CD4-positive, alpha-beta T cell treated with Interferon alpha-2 for 1 hour (primary cell): ENCODE measurements at regions not wholly inside any gene's neighbourhood (a gene's known extent, or its start where the extent isn't known, plus 50 kb on each side); places are given as distances from the start of the nearest gene placed in this dataset.
"Not testable (repeated sequence)": the region's sequence is repeated elsewhere in the genome, so short reads cannot be mapped to it uniquely, and the experiment has no call there.

Experiments used
- DNase-seq, 2 donors: peaks; one replicate each; pipeline ENCODE4 v3.0.0-alpha.2; 2020 to 2022

- no peak for DNase-seq
Measured at GRCh38 chr2:23012499-23012898, 372.5 kb upstream of the KLHL29 start.

- no peak for DNase-seq
Measured at GRCh38 chr2:23015651-23016200, 369.3 kb upstream of the KLHL29 start.

DNA sequence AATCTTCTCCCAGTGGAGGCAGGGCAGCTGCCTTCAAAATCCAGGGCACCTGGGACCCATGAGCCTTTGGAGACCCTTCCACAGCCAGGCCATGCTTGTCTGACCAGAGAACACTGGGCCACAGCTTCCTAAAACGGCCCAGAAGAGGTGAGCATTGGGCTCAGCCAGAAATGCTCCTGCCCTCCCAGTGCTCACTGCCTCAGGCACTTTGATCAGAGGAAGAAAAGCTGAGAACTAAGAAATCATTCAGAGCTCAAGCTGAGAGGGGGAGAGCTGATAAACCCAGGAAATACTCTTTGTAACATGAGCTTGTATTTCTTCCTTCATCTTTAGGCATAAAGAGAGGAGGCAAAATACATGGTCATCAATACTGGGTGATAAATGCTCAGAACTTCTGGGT lies 365.5 kb upstream of the KLHL29 start:
- no peak for DNase-seq

GRCh38 chr2:23020659-23021058 lies 364.3 kb upstream of the KLHL29 start:
- DNase-seq = no peak

GRCh38 chr2:23021311-23022120 lies 363.5 kb upstream of the KLHL29 start:
- DNase-seq = no peak

- DNase-seq = no peak
Measured at GRCh38 chr2:23023722-23024121, 361.3 kb upstream of the KLHL29 start.

GRCh38 chr2:23026671-23027070 lies 358.3 kb upstream of the KLHL29 start:
- no peak for DNase-seq

DNA sequence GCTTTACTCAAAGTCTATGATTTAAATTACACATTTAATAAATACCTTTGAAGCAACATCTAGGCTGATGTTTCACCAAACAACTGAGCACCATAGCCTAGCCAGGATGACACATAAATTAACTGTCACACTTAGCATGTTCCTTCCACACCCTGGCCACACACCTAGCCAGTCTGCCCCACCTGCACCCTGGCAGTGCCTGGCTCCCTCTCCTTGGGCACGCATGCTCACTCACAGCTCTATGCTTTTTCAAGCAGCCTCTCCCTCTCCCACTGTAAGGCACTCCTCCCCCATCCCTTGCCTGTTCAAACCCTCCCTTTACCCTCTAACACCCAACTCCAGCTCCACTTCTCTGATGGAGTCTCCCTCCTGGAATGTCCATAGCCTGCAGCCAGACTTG lies 357.6 kb upstream of the KLHL29 start:
- DNase-seq = no peak

- no peak for DNase-seq
Measured at GRCh38 chr2:23028106-23028505, 356.9 kb upstream of the KLHL29 start.

GRCh38 chr2:23029111-23029510 lies 355.9 kb upstream of the KLHL29 start:
- no peak for DNase-seq

GRCh38 chr2:23029951-23030350 lies 355.0 kb upstream of the KLHL29 start:
- DNase-seq = no peak

GRCh38 chr2:23034996-23035395 lies 350.0 kb upstream of the KLHL29 start:
- DNase-seq = no peak

DNA sequence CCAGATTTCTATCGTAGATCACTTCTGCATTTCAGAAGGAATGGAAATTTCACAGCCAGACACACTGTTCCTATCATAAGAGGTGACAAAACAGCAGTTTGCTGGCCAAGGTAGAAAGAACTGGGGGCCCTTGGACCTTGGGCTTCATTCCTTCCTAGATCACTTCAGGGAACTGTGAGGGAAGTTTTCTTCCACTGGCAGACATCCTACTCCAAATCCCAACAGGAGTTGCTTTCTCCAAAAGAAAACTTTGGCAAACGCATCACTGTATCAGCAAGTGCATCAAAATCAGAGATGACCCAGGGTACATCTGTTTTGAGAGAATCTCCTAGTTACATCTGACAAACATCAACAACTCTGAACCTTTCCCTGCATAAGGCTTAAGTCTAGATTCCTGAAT lies 348.4 kb upstream of the KLHL29 start:
- DNase-seq = no peak

DNA sequence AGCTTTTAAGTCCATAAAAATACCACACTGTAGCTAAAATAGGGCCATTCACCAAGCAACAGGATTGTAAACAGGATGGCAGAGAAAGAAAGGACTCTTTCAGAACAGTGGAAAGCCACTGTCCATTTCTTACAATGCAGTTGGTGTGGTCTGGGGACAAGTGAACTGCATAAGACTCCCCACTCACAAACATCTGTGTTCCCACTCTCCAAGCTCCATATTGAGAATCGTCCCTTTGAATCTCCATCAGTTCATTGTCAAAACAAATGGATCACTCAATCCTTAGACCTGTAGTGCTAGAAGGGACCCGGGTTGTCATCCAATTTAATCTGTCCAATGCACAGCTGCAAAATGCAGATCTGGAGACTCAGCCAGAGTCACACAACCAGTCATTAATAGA lies 347.4 kb upstream of the KLHL29 start:
- DNase-seq = no peak

DNA sequence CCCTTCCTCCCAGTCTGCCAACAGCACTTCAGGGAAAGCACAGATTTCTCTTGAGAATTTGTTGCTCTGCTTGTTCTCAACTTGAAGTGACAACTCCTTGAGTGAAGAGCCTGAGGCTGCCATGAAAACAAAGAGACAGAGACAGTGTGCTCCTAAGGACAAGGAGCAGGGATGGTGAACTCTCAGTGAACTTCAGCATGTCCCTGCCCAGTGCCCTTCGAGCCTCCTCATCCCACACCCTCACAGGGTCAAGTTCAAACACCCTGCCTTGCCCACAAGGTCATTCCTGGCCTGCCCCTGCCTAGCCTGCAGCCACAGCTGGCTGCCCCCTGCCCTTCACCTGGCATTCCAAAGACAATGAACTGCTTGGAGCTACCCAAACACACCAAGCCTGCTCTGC lies 343.5 kb upstream of the KLHL29 start:
- DNase-seq = no peak

DNA sequence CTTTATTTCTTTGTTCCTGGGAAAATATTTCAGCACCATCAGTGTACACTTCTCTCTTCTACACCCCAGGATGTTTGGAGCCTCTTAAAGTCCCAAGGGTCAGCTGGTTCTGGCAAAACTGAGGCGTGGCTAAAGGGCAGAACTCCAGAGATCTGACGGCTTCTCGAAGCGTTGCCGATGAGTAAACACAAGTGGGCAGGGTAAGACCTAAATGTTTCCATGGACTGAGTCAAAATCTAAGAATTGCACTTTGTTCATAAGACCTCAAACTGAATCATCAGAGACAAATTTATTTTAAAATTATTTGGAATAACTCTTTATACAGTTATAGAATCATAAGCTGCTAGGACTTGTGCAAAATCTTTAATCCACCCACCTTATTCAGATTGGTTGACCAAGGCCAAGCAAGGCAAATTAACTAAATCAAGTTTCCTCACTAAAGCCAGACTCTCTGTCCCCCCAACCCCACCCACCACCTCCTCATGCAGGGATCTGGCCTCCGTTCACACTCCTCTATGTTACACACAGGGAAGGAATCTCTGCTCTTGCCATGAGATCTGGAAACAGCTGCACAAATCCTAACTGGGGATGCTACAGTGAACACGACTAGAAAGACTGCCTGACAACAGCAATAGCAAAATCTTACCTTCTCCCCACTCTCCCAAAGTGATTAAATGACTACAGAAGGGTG lies 342.6 kb upstream of the KLHL29 start:
- no peak for DNase-seq

DNA sequence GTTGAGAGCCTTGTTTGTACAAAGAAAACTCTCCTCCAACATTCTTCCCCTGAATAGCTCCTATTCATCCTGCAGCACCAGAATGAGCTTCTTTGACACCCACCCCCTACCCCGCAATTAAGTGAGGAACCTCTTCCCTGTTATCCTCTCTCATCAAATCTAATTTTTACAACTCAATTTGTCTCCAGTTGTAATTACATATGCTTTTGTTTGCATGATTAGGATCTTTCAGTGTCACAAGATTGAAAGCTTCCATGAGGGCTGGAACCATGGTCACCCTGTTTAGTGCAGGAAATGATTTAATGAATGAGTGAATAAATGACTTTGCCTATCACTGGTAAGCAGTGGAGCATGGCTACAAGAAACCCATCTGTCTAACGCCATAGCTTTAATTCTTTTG lies 334.6 kb upstream of the KLHL29 start:
- DNase-seq = no peak

DNA sequence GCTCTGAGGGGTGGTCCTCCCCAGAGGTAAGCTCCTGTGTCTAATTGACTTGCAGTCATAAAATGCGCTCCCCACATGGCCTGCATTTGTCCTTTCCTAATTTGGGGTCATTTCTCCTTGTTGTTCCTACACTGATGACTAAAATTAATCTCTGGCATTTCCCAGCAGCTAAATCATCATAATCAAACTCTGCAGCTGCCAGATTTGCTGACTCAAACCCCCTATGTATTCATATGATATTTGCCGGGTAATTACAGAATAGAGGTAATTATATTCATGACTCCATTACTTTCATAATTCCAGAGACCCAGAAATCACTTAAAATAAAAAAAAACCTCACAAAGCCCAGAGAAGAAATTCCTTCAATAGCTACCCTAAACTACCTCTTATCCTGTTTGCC lies 331.4 kb upstream of the KLHL29 start:
- no peak for DNase-seq

DNA sequence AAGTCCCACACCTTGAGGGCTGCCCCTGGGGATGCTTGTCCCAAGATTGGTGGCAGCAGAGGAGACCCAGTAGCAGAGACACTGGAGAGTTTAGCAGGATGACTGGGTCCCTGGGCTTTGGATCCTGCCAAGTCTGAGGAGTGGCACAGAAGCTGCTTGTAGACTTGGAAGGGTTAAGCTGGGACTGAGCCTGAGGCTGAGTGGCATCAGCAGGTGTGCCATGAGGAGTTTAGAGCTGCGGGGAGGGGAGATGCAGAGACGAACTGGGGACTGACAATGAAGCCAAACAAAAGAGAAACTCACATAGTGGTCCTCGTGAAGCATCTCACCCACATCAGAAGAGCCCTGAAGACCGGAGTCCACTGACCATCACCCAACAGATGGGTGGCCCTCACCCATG lies 329.7 kb upstream of the KLHL29 start:
- no peak for DNase-seq

GRCh38 chr2:23056846-23057245 lies 328.1 kb upstream of the KLHL29 start:
- DNase-seq = not testable (repeated sequence)

- DNase-seq = no peak
Measured at GRCh38 chr2:23058435-23058834, 326.5 kb upstream of the KLHL29 start.

GRCh38 chr2:23065210-23065609 lies 319.8 kb upstream of the KLHL29 start:
- DNase-seq = no peak

DNA sequence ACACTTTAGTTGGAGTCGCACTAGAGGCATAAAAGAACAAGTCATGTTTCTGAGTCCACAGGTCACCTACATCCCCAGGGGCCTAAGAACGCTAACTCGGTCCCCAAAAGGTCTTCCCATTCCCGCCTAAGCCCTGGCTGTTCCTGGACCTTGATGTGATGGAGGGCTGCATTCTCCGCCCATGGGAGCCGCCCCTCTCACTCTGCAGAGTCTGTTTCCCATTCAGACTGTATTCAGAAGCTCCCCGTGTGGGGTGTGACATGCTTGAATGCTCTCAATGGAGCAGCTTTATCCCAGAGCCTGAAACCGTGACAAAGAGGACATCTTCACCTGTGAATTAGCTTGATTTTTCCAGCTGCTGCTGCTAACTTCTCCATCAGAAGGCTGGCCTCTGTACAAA lies 319.0 kb upstream of the KLHL29 start:
- no peak for DNase-seq

DNA sequence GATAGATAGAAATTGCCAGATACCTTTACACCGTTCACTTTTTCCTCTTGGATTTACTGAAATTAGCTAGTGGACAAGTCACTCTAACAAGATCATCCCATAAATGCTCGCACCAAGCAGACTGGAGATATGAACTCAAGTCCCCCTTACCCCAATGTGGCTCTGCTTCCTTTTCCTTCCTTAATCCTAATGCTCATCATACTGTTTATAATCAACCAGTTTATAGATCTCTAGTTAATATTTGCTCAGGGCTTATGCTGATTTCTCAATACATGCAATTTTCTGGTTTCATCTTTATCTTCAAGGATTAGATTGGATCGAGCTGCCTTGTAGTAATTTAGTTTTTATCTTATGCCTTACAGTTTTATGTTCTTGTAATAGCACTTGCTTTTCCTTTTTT lies 318.3 kb upstream of the KLHL29 start:
- DNase-seq = no peak
